Umbilical cord (tissue), 1 donor: ENCODE measurements at regions not wholly inside any gene's neighbourhood (a gene's known extent, or its start where the extent isn't known, plus 50 kb on each side); places are given as distances from the start of the nearest gene placed in this dataset.
A peak's percentile ranks its signal among the peaks of the same experiment; 100 is the strongest.
"Not testable (repeated sequence)": the region's sequence is repeated elsewhere in the genome, so short reads cannot be mapped to it uniquely, and the experiment has no call there.

Source experiments
- DNase-seq: peaks from one replicate; pipeline ENCODE4 v3.0.0-alpha.2; 2015; ENCODE audit warnings: low spot score

DNA sequence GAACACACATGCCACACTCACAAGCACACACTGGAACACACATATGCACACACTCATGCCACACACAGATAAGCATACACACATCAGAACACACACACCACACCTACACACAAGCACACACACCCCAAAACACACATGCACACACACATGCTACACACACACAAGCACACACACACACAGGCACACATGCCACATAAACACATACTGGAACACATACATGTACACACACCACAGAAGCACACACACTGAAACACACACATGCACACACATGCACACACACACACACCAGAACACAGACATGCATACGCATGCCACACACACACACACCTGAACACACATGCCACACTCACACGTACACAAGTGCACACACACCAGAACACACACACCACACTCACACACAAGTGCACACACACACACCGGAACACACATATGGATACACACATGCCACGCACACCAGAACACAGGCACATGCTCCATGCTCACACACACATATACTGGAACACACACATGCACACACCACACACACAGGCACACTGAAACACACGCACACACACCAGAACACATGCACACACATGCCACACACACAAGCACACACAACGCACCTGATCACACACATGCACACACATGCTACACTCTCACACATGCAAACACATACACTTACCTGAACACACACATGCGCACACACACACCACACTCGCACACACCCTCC, 78.0 kb upstream of the IRX4 start:
- DNase-seq, result no peak

DNA sequence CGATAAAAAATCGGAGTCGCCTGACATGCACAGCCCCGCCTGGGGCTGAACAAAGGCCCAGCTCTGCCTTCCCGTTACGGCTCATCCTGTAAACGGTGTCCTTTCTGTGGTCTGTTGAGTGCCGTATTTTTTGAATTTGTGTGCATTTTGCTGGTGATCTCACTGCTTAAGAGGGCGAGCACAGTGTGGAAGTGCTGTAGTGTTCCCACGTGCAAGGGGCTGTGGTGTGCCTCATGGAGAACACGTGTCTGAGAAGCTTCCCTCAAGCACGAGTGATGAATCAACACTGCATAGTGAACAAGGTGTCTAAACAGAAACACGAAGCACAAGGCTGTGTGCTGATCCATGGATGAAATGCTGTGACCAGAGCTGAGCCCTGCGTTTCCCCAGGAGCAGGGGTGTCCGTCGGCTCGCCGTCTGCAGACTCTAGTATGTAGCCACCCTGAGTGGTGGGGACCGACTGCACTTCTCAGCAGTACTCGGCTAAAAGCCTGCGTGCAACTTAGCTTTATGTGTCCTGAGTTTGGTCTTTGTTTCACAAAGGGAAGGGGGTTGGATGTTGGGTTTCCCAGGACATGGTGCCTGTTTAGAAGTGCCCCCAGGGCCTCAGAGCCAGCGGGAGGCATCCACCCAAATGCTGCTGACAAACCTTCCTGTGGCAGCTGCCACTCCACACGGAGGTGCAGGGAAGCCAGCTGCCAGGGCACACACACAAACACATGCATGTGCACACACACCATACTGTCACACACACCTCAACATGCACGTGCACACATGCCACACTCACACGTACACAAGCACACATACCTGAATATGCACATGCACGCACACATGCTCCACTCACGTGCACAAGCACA, 77.2 kb upstream of the IRX4 start:
- DNase-seq, result no peak

- DNase-seq, result no peak
These were observed 76.5 kb upstream of the IRX4 start for GRCh38 chr5:1959231-1959630.

- DNase-seq, result no peak
These were observed 75.7 kb upstream of the IRX4 start for GRCh38 chr5:1958211-1959010.

- no peak for DNase-seq
These were observed 72.9 kb upstream of the IRX4 start for GRCh38 chr5:1955586-1955985.

- not testable (repeated sequence) for DNase-seq
These were observed 71.0 kb upstream of the IRX4 start for GRCh38 chr5:1953710-1954109.

GRCh38 chr5:1952444-1953099, 69.8 kb upstream of the IRX4 start:
- DNase-seq, result no peak

DNA sequence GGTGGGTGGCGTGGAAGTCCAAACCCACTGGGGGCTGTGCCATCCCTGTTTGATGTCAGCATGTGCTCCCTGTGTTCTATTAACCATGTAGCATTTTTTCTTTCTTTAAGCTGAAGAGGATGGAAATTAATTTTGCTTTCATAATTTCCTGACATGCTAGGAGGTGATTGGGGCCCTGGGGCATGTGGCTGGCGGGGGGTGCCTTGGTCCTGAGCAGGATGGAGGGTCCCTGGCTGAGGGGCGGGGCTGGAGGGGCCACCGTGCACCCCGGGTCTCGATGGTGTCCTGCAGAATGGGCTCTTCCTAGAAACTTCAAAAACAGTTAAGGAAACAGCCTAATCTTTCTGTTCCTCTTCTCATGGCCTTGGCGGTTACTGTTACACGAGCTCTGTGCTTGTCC, 69.3 kb upstream of the IRX4 start:
- DNase-seq, result no peak

GRCh38 chr5:1951165-1951816, 68.6 kb upstream of the IRX4 start:
- DNase-seq, result no peak

GRCh38 chr5:1950708-1951103, 68.0 kb upstream of the IRX4 start:
- DNase-seq, result no peak

DNA sequence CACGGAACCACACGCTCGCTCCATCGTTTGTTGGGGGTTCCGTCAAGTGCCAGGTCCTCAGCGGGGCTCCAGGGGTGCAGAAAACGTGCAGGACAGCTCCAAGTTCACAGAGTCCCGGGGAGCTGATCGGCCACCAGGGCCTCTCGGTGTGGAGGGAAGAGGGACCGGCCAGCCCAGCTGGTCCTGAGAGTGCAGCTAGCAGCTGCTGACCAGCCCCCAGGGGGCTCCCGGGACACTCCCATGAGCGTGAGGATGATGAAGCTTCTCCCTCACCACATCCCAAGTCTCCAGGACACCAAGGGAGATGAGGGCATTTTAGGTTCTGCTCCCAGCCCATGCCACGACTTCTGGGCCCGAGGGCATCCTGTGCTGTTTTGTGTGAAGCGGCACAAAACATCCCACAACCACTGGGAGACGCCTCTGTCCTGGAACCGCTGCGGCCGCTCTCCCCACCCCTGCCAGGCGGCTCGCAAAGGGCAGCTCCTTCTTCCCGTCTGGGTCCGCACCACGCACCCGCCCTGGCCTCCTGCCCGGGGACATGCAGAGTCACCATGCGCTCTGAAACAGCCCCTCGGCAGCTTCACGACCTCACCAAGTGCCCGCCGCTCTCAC, 67.5 kb upstream of the IRX4 start:
- DNase-seq, result no peak

- DNase-seq, result no peak
These were observed 66.5 kb upstream of the IRX4 start for GRCh38 chr5:1949253-1949652.

GRCh38 chr5:1948663-1949191, 66.0 kb upstream of the IRX4 start:
- DNase-seq, result no peak

- DNase-seq, result peak; percentile 30
These were observed 65.4 kb upstream of the IRX4 start for GRCh38 chr5:1948111-1948510.

- DNase-seq, result no peak
These were observed 64.1 kb upstream of the IRX4 start for GRCh38 chr5:1946776-1947175.

GRCh38 chr5:1946122-1946677, 63.5 kb upstream of the IRX4 start:
- DNase-seq, result no peak

- no peak for DNase-seq
These were observed 62.9 kb upstream of the IRX4 start for GRCh38 chr5:1945606-1946005.

- no peak for DNase-seq
These were observed 61.7 kb upstream of the IRX4 start for GRCh38 chr5:1944408-1944807.

DNA sequence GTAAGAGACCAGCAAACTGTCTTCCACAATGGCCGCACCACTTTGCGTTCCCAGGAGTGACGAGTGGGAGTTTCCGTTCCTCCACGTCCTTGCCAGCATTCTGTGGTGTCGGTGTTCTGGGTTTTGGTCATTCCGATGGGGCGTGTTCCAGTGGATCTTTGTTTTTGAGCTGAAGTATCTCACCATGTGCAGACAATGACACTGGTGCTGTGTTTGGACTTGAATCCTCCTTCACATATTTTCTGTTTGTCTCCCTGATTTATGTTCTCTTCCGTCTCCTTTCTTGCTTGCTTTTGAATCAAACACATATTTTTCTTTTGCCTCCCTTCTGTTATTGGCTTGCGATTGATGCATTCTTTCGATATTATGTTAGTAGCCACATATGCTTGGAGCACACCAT, 60.8 kb upstream of the IRX4 start:
- peak; percentile 24 for DNase-seq

- no peak for DNase-seq
These were observed 59.9 kb upstream of the IRX4 start for GRCh38 chr5:1942630-1943029.
